ENCODE measurements at regions not wholly inside any gene's neighbourhood (a gene's known extent, or its start where the extent isn't known, plus 50 kb on each side); places are given as distances from the start of the nearest gene placed in this dataset.

- DNase-seq = no peak
Measured at GRCh38 chr11:11710556-11710955, 88.8 kb upstream of the GALNT18 start.

GRCh38 chr11:11709447-11710239 lies 87.8 kb upstream of the GALNT18 start:
- no peak for DNase-seq

- DNase-seq = no peak
Measured at GRCh38 chr11:11708256-11708655, 86.5 kb upstream of the GALNT18 start.

- no peak for DNase-seq
Measured at GRCh38 chr11:11706028-11706427, 84.2 kb upstream of the GALNT18 start.

- DNase-seq = no peak
Measured at GRCh38 chr11:11703885-11704284, 82.1 kb upstream of the GALNT18 start.

GRCh38 chr11:11701070-11701469 lies 79.3 kb upstream of the GALNT18 start:
- DNase-seq = no peak

- no peak for DNase-seq
Measured at GRCh38 chr11:11697796-11698195, 76.0 kb upstream of the GALNT18 start.

- DNase-seq = peak; percentile 36
Measured at GRCh38 chr11:11691296-11692151, 69.7 kb upstream of the GALNT18 start.

GRCh38 chr11:11681536-11681935 lies 59.7 kb upstream of the GALNT18 start:
- DNase-seq = no peak

GRCh38 chr11:11677672-11678356 lies 56.0 kb upstream of the GALNT18 start:
- DNase-seq = no peak

GRCh38 chr11:11675671-11676181 lies 53.9 kb upstream of the GALNT18 start:
- DNase-seq = no peak

- no peak for DNase-seq
Measured at GRCh38 chr11:11672789-11673188, 51.0 kb upstream of the GALNT18 start.

GRCh38 chr11:11672101-11672500 lies 50.3 kb upstream of the GALNT18 start:
- DNase-seq = no peak

Measured in NCI-H1436 (cell line).